Stimulated activated CD4-positive, alpha-beta T cell treated with anti-CD3 and anti-CD28 coated beads, Interleukin-1b, Interleukin-23, amount 100 ng/mL, for 1 hour (primary cell): ENCODE measurements at regions not wholly inside any gene's neighbourhood (a gene's known extent, or its start where the extent isn't known, plus 50 kb on each side); places are given as distances from the start of the nearest gene placed in this dataset.

ENCODE experiments used
- DNase-seq, 2 donors: peaks; one replicate each; pipeline ENCODE4 v3.0.0-alpha.2; 2020; ENCODE audit warnings: low read depth in 2 of 2

DNA sequence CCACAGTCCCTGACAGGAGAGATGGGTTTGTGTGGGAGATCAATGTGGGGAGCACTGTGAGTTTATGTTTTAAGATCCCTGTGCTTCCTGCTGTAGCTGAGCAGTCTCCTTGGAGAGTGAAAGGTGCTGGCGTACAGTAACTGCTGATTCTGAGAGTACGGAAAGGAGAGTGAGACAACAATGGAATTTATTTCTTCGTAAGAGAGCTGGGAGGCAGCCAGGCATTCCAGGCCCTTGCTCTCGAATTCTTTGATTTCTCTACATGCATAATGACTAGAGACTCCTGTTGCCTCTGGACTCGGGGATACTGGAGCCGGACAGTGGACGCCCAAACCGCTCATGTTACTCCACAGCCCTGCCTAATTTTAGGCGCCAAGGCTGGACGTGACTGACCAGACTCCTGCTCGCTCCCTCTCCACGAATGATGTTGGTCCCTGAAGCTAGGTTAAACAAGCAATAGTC is 131.0 kb upstream of the PHACTR1 start:
- no peak for DNase-seq

DNA sequence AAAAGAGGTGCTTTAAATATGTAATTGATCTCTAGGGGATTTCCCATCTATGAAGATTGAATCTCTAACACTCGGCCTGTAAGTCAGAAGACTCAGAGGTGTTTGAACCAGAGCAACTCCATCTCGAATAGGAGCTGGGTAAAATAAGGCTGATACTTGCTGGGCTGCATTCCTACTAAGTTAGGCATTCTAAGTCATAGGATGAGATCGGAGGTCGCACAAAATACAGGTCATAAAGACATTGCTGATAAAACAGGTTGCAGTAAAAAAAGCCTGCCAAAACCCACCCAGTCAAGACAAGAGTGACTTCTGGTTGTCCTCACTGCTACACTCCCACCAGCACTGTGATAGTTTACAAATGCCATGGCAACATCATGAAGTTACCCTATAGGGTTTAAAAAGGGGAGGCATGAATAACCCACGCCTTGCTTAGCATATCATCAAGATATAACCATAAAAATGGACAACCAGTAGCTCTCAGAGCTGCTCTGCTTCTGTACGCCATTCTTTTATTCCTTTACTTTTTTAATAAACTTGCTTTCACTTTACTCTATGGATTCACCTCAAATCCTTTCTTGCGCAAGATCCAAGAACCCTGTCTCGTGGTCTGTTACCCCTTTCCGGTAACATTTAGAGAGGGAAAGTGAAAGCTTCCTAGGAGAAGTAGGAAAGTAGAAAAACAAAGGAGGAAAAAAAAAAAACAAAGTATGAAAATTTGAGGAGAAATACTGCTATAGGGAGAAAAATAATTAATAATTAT is 129.7 kb upstream of the PHACTR1 start:
- no peak for DNase-seq

DNA sequence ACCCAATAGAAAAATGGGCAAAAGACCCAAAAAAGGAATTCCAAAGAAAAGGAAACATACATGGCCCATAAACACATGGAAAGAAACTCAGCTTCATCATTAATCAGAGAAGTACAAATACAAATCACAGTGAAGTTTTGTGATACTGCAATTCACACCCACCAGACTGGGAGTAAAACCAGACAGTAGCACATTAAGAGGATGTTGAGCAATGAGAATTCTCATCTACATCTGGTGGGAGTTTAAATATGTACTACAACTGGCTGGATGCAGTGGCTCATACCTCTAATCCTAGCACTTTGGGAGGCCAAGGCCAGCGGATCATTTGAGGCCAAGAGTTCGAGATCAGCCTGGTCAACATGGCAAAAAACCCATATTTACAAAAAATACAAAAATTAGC is 125.7 kb upstream of the PHACTR1 start:
- no peak for DNase-seq

DNA sequence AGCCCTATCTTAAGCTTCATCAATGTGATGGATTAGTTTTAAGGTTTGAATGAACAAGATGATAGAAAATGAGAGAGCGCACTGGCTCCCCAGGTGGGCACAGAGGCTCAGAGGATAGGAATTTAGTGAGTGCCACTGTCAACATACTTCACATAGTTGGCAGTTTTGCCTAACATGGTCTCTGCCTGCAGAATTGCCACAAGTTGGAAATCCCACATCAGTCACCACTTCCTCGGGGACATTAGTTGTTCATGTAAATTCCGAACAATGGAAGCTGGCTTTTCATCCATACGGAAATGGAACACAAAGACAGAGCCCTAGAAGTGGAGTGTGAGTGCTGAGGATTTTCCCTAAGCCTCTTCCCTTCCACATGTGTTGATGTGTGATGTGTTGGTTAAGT is 123.9 kb upstream of the PHACTR1 start:
- DNase-seq, result no peak

DNA sequence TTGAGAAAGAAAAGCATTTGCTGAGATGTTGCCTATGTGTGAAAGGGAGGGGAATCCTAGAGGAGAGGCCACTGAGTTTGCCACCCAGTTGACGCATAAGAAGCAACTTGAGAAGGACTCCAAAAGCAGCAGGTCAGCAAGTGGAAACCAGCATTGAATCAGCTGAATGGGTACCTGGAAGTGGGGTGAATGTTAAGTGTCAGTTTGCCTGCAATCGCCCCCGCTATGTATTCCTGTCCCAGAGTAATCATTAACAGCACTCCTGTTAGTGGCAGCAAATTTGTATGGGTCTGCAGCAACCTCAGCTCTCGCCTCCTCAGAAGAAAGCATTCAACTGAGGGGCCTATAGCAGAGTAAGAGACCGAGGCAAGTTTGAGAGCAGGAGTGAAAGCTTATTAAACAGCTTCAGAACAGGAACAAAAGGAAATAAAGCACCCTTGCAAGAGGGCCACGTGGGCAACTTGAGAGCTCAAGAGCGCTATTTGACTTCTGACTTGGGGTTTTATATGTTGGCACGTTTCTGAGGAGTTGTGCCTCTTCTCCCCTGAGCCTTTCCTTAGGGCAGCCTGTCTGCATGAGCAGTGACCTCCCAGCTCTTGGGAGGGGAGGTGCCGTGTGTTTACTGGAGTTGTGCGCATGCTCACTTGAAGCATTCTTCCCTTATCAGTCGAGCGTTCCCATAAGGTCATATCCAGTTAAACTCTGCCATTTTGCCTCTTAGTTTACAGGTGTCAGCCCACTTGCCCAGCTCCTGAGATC is 122.6 kb upstream of the PHACTR1 start:
- no peak for DNase-seq

DNA sequence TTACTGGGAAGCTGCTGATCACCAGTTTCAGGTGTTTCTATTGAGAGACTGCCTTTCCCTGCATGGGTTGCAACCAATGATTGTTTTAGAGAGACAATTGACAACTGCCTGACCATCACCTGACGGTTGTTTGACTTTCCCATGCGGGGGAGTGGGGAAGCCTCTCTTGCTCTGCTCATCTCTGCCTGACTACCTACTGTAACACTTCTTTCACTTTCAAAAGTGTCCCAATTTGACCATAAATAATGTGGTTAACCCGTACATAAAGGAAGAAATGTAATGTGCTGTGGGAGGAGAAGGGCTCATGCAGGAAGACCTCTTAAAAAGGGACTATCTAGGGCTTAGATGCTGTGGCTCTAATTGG is 122.1 kb upstream of the PHACTR1 start:
- DNase-seq, result no peak

DNA sequence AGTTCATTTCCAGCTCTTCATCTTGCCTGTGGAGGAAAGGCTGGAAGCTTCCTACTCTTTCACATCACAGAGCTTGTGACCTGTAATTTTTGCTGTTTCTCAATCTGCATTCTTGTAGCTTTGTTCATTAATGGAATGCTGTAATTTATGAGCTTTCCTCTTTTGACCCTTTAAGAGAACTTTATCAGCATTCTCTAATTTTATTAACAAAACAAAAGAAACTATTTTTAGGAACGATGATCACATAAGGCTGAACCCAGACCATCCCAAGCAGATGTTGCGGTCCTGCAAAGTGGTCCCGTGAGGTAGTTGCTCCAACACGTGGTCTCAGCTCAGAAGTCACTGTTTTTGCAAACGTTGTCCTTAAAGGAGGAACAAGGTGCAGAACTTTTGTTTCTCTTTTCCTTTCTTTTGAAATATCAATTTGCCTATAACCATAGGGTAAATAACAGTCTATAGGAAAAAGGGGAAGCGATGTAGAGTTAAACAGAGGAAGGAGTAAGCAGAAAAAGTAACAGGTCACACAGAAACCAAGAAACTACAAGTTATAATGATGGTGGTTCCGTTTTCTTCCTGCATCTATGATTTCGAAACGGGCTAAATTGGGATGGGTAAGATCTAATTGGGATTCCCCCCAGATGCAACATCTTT is 121.3 kb upstream of the PHACTR1 start:
- DNase-seq, result no peak

DNA sequence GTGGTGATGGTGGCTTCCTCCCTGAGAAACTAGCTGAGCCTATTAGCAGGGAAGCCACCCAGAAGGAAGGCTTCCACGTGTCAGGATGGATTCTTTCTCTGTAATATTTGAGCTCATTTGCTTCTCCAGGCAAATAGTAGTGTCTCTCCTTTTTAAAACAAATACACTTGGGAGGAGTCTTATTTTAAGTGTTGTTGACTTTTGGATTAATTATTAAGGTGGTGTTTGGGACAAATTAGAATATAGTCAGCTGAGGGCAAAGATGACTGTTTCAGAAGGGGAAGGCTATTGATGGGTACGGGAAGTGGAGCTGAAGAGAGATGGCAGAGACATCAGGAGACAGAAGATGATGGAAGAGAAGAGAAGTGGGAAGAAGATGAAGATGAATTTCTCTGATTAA is 119.8 kb upstream of the PHACTR1 start:
- DNase-seq, result no peak

DNA sequence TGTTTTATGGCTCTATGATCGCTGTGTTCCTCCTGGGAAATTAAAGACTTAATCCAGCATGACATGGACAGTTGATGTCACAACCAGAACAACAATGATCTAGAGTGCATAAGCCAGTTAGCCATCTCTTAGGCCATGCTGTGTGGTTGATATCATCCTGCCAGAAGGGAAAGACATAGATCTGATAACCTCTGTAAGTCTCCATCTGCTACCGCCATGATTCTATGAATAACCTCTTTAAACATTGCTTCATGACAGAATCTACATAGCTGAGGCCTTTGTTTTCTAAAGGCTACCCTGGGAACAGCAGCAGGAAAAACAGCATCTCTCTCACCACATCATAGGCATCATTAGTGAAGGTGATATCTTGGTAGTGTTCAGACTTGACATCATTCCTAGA is 117.6 kb upstream of the PHACTR1 start:
- DNase-seq, result no peak

DNA sequence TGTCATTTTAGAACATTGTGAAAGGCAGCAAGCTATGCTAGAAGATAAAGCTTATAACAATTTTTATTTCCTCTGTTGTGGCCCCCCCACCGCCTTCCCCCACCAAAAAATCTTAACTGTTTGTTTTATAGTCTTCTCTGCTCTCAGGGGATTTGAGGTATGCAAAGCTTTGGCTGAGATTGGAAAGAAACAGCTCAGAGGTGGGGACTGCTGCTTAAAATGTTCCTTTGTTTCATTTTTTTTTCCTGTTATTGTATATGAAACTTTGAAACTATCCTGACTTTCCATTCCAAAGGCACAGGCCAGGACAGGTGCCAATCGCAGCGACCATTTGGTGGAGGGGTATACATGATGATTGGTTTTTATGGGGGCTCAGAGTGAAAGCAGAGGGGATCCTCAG is 114.7 kb upstream of the PHACTR1 start:
- DNase-seq, result no peak

DNA sequence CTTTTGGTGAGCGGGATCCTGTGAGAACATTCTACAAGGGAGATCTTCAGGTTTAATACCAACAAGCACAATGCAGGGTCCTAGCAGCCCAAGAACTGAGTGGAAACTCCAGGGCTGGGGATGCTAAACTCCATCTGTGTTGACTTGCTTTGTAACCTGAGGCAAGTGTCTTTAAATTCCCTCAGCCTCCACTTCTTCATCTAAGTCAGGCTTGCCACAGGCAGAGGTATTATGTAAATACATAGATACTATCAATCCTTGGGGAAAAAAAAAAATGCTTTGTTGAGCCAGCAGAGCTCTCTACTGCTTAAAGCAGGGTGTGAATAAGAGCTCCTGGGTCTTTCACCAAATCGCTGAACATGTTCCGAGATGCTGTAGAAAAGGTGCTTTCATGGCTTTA is 114.2 kb upstream of the PHACTR1 start:
- DNase-seq, result no peak

DNA sequence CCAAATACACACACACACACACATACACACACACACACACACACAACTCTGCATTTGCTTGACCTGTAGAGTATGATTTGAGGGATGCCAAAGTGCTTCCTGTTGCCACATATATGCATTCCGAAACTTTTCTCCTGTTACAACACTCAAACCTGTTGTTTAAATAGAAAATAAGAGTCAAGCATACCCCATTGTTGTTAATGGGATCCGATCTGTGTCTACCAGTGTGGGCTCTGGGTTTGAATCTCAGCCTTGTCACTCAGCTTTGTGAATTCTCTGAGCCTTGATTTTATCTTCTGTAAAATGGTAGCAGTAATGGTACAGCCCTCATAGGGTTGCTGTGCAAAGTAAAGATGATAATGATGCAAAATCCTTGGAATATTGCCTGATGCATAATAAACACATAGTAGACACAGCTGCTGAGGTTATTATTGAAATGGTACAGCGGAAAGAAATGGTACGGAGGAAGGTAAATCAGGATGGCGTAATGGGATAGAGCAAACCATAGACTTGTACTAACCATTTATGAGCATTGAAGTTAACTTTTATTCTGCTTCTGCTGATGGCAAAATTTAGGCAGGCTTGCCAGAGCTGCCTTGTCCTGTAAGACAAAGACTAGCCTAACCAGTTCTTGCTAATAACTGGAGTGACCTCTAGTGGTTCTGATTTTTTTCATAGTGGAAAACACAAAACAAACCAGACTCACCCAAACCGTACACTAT is 113.5 kb upstream of the PHACTR1 start:
- no peak for DNase-seq

DNA sequence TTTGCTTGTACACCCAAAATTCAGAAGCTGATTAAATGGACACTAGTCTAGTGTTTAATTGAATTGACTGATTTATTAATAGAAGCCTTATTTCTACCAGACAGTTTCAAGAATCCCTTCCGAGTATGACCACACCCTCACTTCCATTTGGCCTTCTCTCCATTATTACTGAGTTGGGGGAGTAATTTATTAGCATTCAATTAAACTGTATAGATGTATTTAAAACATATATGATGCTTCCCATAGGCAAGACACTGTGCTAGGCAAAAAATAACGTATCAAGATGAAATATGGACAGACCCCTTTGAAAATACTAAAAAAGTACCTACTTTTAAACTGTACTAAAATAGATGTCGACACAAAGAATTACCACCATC is 112.9 kb upstream of the PHACTR1 start:
- DNase-seq, result no peak

DNA sequence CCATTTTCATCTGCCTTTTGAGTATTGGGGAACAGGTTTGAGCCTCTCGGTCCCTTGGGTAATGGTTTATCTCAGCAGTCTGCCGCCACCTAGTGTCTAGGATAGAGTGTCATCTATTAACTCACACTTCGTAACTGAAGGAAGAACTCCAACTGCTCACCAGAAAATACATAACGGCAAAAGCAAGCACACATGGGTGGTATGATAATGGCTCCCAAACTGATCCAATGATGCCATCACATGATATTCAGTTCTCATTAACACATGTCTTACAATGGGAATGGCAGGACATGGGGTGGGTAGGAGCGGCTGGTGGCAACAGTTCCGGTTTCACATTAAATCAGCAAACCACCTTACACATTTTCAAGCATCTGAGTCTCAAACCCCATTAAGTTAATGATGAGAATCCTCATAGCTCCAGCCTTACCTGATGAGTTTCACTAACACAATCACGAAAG is 110.7 kb upstream of the PHACTR1 start:
- DNase-seq, result peak in 1 of 2 donors; percentile 9

DNA sequence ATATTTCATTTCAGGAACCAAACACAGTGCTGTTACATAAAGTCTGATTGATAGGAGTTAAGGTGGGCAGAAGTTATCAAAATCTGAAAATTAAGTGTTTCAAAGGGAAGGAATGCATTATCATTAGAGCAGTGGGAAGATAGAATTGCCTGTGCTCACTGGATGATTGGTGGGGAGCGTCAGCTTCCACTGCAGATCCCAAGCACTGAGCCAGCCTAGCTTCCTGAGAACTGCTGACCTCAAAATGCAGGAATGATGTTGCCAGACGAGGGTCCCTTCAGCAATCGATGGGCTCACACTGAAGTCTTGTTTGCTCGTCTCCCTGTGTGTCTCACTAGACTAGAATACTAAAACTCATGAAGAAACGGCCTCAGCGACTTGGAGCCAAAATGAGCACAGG is 110.0 kb upstream of the PHACTR1 start:
- no peak for DNase-seq

DNA sequence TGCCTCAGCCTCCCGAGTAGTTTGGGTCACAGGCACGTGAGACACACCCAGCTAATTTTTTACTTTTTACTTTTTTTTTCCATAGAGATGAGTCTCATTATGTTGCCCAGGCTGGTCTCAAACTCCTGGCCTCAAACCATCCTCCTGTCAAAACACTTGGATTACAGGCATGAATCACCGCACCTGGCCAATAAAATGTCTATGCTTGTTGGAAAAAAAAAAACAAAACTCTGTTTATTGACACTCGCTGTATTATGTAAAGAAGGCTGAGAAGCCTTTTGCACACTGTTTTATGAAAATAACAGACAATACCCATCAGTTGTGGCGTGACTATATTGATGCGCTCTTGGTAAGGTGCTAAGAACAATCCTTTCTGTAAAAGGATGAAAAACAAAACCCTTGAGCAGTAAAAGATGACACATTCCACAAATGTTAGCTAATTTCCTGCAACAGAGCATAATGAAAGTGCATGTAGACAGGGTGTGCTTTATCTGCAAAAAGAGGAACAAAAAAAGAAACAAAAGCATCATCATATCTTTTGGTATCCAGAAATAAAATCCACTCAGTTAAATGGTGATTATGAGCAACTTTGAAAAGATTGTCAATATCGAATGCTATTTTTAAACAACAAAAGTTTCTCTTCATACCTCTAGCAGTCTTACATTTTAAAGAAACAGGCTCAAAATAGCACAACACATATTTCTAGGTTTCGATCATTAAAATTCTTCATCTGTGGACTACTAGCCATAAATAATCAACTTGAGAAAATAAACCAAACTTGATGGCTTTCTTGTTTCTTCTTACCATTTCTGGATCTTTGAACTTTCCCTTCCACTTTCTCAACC is 108.3 kb upstream of the PHACTR1 start:
- no peak for DNase-seq

DNA sequence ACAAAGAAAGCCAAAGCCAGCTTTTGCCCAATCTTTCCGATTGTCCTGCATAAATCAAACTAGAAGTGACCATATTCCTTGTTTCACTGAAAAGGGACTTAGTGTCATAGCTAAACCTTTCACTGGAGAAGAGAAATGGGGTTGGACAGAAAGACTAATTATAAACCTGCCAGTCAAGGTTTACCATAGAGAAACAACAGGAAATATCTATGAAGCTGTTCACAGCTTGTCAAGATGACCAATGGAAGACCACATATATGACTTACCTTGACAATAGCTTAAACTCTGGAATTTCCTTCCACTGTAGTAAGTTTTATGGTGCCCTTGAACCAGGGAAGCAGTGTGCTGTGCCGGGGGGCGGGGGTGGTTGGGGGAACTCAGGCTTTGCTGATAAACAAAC is 107.7 kb upstream of the PHACTR1 start:
- DNase-seq, result no peak

DNA sequence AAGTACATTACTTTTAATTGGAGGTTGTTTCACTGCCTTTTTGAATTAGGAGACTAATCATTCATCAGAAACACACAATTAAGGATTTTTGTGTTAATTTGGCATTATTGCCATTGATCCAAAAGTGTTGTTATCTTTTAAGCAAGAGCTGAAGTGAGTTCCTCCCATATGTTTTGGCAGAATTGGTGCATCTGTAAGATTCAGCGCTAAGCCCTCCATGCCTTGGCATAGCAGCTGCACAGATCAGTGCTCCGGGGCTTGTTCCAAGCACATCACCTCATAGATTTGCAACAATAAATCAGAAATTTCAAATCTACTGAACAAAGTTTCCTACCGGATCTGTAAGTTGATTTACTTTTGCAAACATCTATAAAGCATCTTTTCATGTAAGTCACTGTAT is 106.8 kb upstream of the PHACTR1 start:
- DNase-seq, result no peak

DNA sequence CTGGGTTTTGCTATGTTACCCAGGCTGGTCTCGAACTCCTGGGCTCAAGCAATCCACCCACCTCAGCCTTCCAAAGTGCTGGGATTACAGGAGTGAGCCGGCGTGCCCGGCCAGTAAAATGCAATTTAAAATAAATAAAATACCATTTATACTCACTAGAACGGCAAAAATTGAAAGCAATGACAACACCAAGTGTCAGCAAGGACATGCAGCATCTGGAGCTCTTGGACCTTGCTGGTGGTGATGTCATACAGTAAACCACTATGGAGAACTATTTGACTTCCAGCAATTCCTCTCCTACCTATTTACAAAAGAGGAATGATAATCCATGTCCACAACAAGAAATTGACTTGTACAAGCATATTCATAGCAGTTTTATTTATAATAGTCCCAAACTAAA is 105.7 kb upstream of the PHACTR1 start:
- no peak for DNase-seq

DNA sequence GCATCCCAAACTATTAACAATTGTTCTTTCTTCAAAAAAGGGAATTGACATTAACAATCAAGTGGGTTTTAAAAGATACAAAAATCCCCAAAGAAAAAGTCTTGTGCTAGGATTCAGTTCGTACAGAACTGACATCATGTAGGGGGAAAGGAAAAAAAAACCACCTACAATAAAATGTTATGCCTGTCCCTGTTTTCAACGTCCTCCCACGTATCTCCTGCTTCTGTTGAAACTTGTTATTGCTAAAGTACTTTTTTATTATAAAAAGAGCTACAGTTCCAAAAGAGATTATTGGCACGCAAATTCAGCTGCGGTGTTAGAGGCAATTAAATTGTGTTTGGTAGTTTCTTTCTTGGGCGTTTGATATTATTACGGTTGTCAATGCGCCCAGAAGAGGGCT is 102.8 kb upstream of the PHACTR1 start:
- DNase-seq, result no peak

DNA sequence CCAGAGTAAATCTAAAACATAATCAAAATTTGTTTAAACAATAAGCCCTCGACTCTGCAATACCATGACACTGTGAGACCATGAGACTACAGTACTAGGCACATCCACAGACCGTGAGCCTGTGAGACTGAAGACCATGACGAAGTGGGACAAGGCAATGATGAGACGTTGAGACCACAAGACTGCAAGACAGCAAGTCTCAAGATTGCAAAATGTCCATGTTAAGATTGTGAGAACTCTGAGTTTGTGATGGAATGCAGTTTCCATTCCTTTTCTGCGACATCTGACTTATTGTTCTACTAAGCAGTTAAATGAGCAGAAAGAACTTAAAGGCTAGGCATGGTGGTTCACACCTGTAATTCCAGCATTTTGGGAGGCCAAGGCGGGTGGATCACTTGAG is 102.1 kb upstream of the PHACTR1 start:
- DNase-seq, result no peak
